GM12864 (cell line): ENCODE measurements at regions not wholly inside any gene's neighbourhood (a gene's known extent, or its start where the extent isn't known, plus 50 kb on each side); places are given as distances from the start of the nearest gene placed in this dataset.

Experiments used
- DNase-seq: peaks from one replicate; pipeline ENCODE4 v3.0.0-alpha.2; 2011; ENCODE audit warnings: low read depth
- H3K4me3 ChIP-seq: 2 replicates; pipeline ENCODE4 v1.5.1; 2011; ENCODE audit warnings: mild to moderate bottlenecking, low read depth, low read length, control low read depth
- CTCF ChIP-seq: IDR thresholded peaks from 2 replicates; pipeline ENCODE4 v1.5.1; 2011; ENCODE audit warnings: low read depth, mild to moderate bottlenecking, moderate library complexity, low read length, control low read depth, inconsistent platforms; ENCODE audit errors: missing control alignments

GRCh38 chr7:109246330-109247077 lies 676.8 kb downstream of the DNAJB9 start:
- no peak overlapping the region for H3K4me3 ChIP-seq
- TF ChIP-seq CTCF: no peak
- no peak for DNase-seq

- no peak for TF ChIP-seq CTCF
These were observed 687.3 kb downstream of the DNAJB9 start for GRCh38 chr7:109256762-109257560.

GRCh38 chr7:109259151-109259550 lies 689.5 kb downstream of the DNAJB9 start:
- H3K4me3 ChIP-seq: no peak overlapping the region
- TF ChIP-seq CTCF: no peak
- no peak for DNase-seq

More at GRCh38 chr7:109256762-109257560, 687.3 kb downstream of the DNAJB9 start:
- no peak overlapping the region for H3K4me3 ChIP-seq
- DNase-seq: no peak

- no peak for TF ChIP-seq CTCF
- DNase-seq: no peak
- no peak overlapping the region for H3K4me3 ChIP-seq
These were observed 692.1 kb downstream of the DNAJB9 start for GRCh38 chr7:109261781-109262180.

- no peak for DNase-seq
- H3K4me3 ChIP-seq: no peak overlapping the region
- TF ChIP-seq CTCF: no peak
These were observed 696.9 kb downstream of the DNAJB9 start for GRCh38 chr7:109266610-109267009.

GRCh38 chr7:109276348-109276747 lies 706.7 kb downstream of the DNAJB9 start:
- DNase-seq: no peak
- no peak for TF ChIP-seq CTCF
- no peak overlapping the region for H3K4me3 ChIP-seq

- no peak for TF ChIP-seq CTCF
- no peak for DNase-seq
- no peak overlapping the region for H3K4me3 ChIP-seq
These were observed 713.1 kb downstream of the DNAJB9 start for GRCh38 chr7:109282726-109283125.
